K562 (cell line): ENCODE measurements at regions not wholly inside any gene's neighbourhood (a gene's known extent, or its start where the extent isn't known, plus 50 kb on each side); places are given as distances from the start of the nearest gene placed in this dataset.

Experiments used
- CTCF ChIP-seq, 3 experiments: IDR thresholded peaks in 2 of 3; conservative IDR thresholded peaks in 1 of 3; 2 replicates each; pipeline ENCODE4 v1.5.1; 2011 to 2012; ENCODE audit warnings: low read length in 3 of 3, mild to moderate bottlenecking in 3 of 3, control low read depth in 2 of 3, improper control_type of control experiment in 1 of 3, inconsistent platforms in 1 of 3, low read depth in 1 of 3, mixed read lengths in 1 of 3, moderate library complexity in 1 of 3; ENCODE audit not compliant: insufficient read depth in 2 of 3
- MAX ChIP-seq: sonication (generic); formaldehyde crosslinking; IDR thresholded peaks from 2 replicates; pipeline ENCODE4 v1.9.0; 2022; ENCODE audit warnings: mild to moderate bottlenecking, missing genetic modification reagents
- POLR3A ChIP-seq: IDR thresholded peaks from 2 replicates; pipeline ENCODE4 v1.6.1; 2011; ENCODE audit warnings: borderline replicate concordance, mild to moderate bottlenecking, moderate library complexity; ENCODE audit not compliant: insufficient read length, insufficient read depth; ENCODE audit errors: extremely low read depth
- PRPF4 ChIP-seq: fragments of 200-400 bp; formaldehyde crosslinking; IDR thresholded peaks from one replicate; pipeline ENCODE4 v1.6.1; 2017; ENCODE audit warnings: low read length, low read depth, mild to moderate bottlenecking; ENCODE audit not compliant: insufficient read depth, poor library complexity, severe bottlenecking
- SPI1 ChIP-seq: IDR thresholded peaks from 2 replicates; pipeline ENCODE4 v1.6.1; 2011; ENCODE audit warnings: low read depth, low read length, control low read depth, borderline replicate concordance
- TAF15 ChIP-seq: fragments of 200-400 bp; formaldehyde crosslinking; IDR thresholded peaks from 2 replicates; pipeline ENCODE4 v1.6.1; 2017; ENCODE audit warnings: mild to moderate bottlenecking, low read depth, low read length, moderate library complexity
- TCFL5 ChIP-seq: fragments of 250-450 bp; sonication (Bioruptor Pico); conservative IDR thresholded peaks from 2 replicates; pipeline ENCODE4 v1.6.1; 2021; ENCODE audit warnings: mild to moderate bottlenecking, moderate library complexity, matching md5 sums
- ZNF512 ChIP-seq: IDR thresholded peaks from 2 replicates; pipeline ENCODE4 v1.6.1; 2016; ENCODE audit warnings: missing genetic modification characterization, missing compliant biosample characterization

GRCh38 chr12:105942281-105942680 is 196.5 kb downstream of the NUAK1 start:
- TF ChIP-seq POLR3A (no peak), TCFL5 (CRISPR knock-in tag) (no peak), CTCF (IDR thresholded peaks at IDR 0.05 in 2 of 3, conservative IDR thresholded peaks at IDR 0.05 in 1 of 3; ENCODE audit: insufficient read depth in 2 of 3, low read depth in 1 of 3, low read length in 3 of 3) (no peak), TAF15 (no peak), PRPF4 (no peak), MAX (CRISPR knock-in tag) (no peak), ZNF512 (tag) (no peak), SPI1 (no peak)
